ENCODE measurements at regions not wholly inside any gene's neighbourhood (a gene's known extent, or its start where the extent isn't known, plus 50 kb on each side); places are given as distances from the start of the nearest gene placed in this dataset.
A peak's percentile ranks its signal among the peaks of the same experiment; 100 is the strongest.

- peak in 1 of 2 donors; percentile 41 for DNase-seq (ENCODE audit: low spot score in 2 of 2)
- Histone ChIP-seq H3K4me3 (no peak overlapping the region), H3K4me1 (no peaks in the 10 kb centered on the region), H3K9me3 (no peaks in the 10 kb centered on the region), H3K27me3 (no peaks in the 10 kb centered on the region), H3K36me3 (no peaks in the 10 kb centered on the region), H3K27ac (no peak overlapping the region)
- peak in 3 of 5 experiments; percentile 32 to 50 (median 40) for TF ChIP-seq CTCF (IDR thresholded peaks at IDR 0.05)
- no peak for TF ChIP-seq EP300 (IDR thresholded peaks at IDR 0.05)
- WGBS, 2 donors = 61 to 62% methylated on average over 3 of the region's 3 CpGs
These were observed 138.1 kb upstream of the HMCN1 start for GRCh38 chr1:185595835-185596667.

- Histone ChIP-seq H3K27ac (no peak overlapping the region), H3K4me1 (no peaks in the 10 kb centered on the region), H3K36me3 (no peaks in the 10 kb centered on the region), H3K9me3 (no peaks in the 10 kb centered on the region), H3K4me3 (no peak overlapping the region), H3K27me3 (no peaks in the 10 kb centered on the region)
- WGBS, 2 donors = 62 to 68% methylated on average over 3 of the region's 3 CpGs
- no peak for DNase-seq (ENCODE audit: low spot score in 2 of 2)
- no peak for TF ChIP-seq CTCF (IDR thresholded peaks at IDR 0.05)
These were observed 139.3 kb upstream of the HMCN1 start for GRCh38 chr1:185594786-185595410.

GRCh38 chr1:185593271-185593670 is 140.9 kb upstream of the HMCN1 start:
- H3K9me3 ChIP-seq = no peaks in the 10 kb centered on the region
- H3K27ac ChIP-seq = no peak overlapping the region
- no peak for DNase-seq (ENCODE audit: low spot score in 2 of 2)
- 3 to 32% methylated on average over 1 of the region's 1 CpG for WGBS, 2 donors
- no peaks in the 10 kb centered on the region for H3K27me3 ChIP-seq
- no peaks in the 10 kb centered on the region for H3K4me1 ChIP-seq
- TF ChIP-seq POLR2A (IDR thresholded peaks at IDR 0.05) = no peak
- TF ChIP-seq CTCF (IDR thresholded peaks at IDR 0.05) = no peak
- no peak for TF ChIP-seq EP300 (IDR thresholded peaks at IDR 0.05)
- H3K36me3 ChIP-seq = no peaks in the 10 kb centered on the region
- no peak overlapping the region for H3K4me3 ChIP-seq

GRCh38 chr1:185585770-185586169 is 148.4 kb upstream of the HMCN1 start:
- Histone ChIP-seq H3K9me3 (peaks cover 0 to 21% (median 1%) of the 10 kb centered on the region in 4 donors), H3K27ac (no peak overlapping the region), H3K4me1 (no peaks in the 10 kb centered on the region), H3K27me3 (no peaks in the 10 kb centered on the region), H3K4me3 (no peak overlapping the region), H3K36me3 (no peaks in the 10 kb centered on the region)
- no peak for TF ChIP-seq CTCF (IDR thresholded peaks at IDR 0.05)
- 68 to 74% methylated on average over 8 of the region's 8 CpGs for WGBS, 2 donors
- DNase-seq (ENCODE audit: low spot score in 2 of 2) = no peak

- Histone ChIP-seq H3K27ac (no peak overlapping the region), H3K36me3 (no peaks in the 10 kb centered on the region), H3K4me1 (no peaks in the 10 kb centered on the region), H3K9me3 (peaks cover 0 to 56% (median 2%) of the 10 kb centered on the region in 4 donors), H3K4me3 (no peak overlapping the region), H3K27me3 (no peaks in the 10 kb centered on the region)
- no peak for DNase-seq (ENCODE audit: low spot score in 2 of 2)
- TF ChIP-seq POLR2A (IDR thresholded peaks at IDR 0.05) (no peak), CTCF (IDR thresholded peaks at IDR 0.05) (no peak), EP300 (IDR thresholded peaks at IDR 0.05) (no peak)
- whole genome bisulfite sequencing, 2 donors = 84 to 88% methylated on average over 4 of the region's 4 CpGs
These were observed 152.0 kb upstream of the HMCN1 start for GRCh38 chr1:185581961-185582725.

Data from tibial nerve (tissue), 4 donors.